ENCODE measurements at regions not wholly inside any gene's neighbourhood (a gene's known extent, or its start where the extent isn't known, plus 50 kb on each side); places are given as distances from the start of the nearest gene placed in this dataset.

- TF ChIP-seq CTCF (IDR thresholded peaks at IDR 0.05), result no peak
- no peak for TF ChIP-seq POLR2A (IDR thresholded peaks at IDR 0.05)
These were observed 742.1 kb upstream of the SOX9 start for GRCh38 chr17:71378741-71379140.
